Small intestine (tissue), 7 donors: ENCODE measurements at regions not wholly inside any gene's neighbourhood (a gene's known extent, or its start where the extent isn't known, plus 50 kb on each side); places are given as distances from the start of the nearest gene placed in this dataset.

Experiments
- DNase-seq, 2 donors: peaks; one replicate each; pipeline versions ENCODE4 v3.0.0 to v3.0.0-alpha.2; 2013
- FAIRE-seq: peaks from 2 replicates; lab custom pipeline; 2012; peaks lifted over from hg19 to GRCh38; lab: Jason Lieb, UNC
- H3K27ac ChIP-seq, 3 donors: one replicate each; pipeline ENCODE4 v1.5.1; 2013; ENCODE audit warnings: low read length in 2 of 3, mild to moderate bottlenecking in 2 of 3, control low read depth in 1 of 3, inconsistent platforms in 1 of 3, low read depth in 1 of 3, moderate library complexity in 1 of 3
- H3K27me3 ChIP-seq, 3 donors: one replicate each; pipeline ENCODE4 v1.6.1; 2013; ENCODE audit warnings: low read length in 3 of 3, inconsistent platforms in 1 of 3; ENCODE audit not compliant: control insufficient read depth in 3 of 3, insufficient read depth in 3 of 3
- H3K36me3 ChIP-seq, 3 donors: one replicate each; pipeline ENCODE4 v1.6.1; 2013; ENCODE audit warnings: low read length in 3 of 3, inconsistent platforms in 1 of 3, low read depth in 1 of 3, mild to moderate bottlenecking in 1 of 3, moderate library complexity in 1 of 3; ENCODE audit not compliant: control insufficient read depth in 3 of 3, insufficient read depth in 2 of 3
- H3K4me1 ChIP-seq, 3 donors: one replicate each; pipeline ENCODE4 v1.6.1; 2013; ENCODE audit warnings: low read length in 2 of 3, inconsistent platforms in 1 of 3, low read depth in 1 of 3, mild to moderate bottlenecking in 1 of 3, moderate library complexity in 1 of 3; ENCODE audit not compliant: control insufficient read depth in 3 of 3, insufficient read depth in 2 of 3
- H3K4me3 ChIP-seq, 3 donors: one replicate each; pipeline ENCODE4 v1.5.1; 2013; ENCODE audit warnings: low read length in 3 of 3, control low read depth in 1 of 3, inconsistent platforms in 1 of 3, low read depth in 1 of 3, mild to moderate bottlenecking in 1 of 3, moderate library complexity in 1 of 3
- H3K9me3 ChIP-seq, 2 donors: one replicate each; pipeline ENCODE4 v1.6.1; 2013; ENCODE audit warnings: low read depth in 1 of 2, low read length in 1 of 2; ENCODE audit not compliant: control insufficient read depth in 2 of 2, insufficient read depth in 1 of 2
- WGBS, 3 donors: extraction: QIAGEN DNeasy Blood & Tissue Kit; methylation state at CpG; one replicate each; pipeline ENCODE4 v1.1.7; 2013; 5-methylcytosine and 5-hydroxymethylcytosine counted together
- donor health status: healthy with polysubstance abuse.
- donor health status: control.
- donor health status: control.
- donor health status: Bipolar disorder and iron deficiency.
- donor health status: healthy.

DNA sequence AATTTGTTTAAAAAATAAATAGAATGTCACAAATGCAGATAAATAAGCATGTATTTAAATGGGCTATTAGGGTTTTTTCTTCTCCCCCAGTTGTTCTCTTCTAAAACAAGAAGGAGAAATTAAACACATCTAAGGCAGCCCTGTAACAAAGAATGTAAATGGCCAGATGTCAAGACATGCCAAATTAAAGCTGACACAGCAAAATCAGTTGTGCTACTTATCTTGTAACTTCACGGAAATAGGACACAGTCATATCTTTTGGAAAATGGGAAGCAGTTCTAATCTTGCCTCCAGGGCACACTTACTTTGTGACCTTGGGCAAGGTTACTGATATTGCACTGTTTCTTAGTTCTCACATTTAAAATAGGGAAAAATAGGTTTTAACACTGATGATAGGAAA is 200.1 kb upstream of the NRXN1 start:
- Histone ChIP-seq H3K27ac (no peak overlapping the region), H3K4me1 (no peaks in the 10 kb centered on the region), H3K36me3 (no peaks in the 10 kb centered on the region), H3K9me3 (peaks cover 0 to 16% of the 10 kb centered on the region in 2 donors), H3K27me3 (no peaks in the 10 kb centered on the region), H3K4me3 (no peak overlapping the region)
- DNase-seq = no peak
- no peak for FAIRE-seq
- WGBS, 3 donors = 45 to 67% (median 46%) methylated on average over 1 of the region's 1 CpG

DNA sequence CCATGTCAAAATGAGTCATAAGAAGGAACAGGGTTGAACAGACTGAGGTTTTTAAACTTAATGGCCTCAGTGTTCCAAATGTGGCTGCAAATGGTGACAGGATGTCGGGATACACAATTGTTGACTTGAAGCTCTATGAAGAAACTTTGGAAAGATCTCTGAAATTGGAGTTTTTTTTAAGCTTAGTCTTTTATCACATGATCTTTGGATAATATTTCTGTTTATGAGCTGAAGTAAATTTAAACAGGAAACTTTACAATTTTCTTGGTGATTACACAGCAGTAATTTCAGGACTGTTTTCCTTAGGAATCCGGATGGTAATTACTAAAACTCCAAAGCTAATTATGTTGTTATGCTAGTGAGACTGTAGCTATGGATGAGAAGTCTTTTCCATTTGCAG is 199.1 kb upstream of the NRXN1 start:
- no peak for FAIRE-seq
- WGBS, 3 donors = 63 to 76% (median 74%) methylated on average over 2 of the region's 2 CpGs
- Histone ChIP-seq H3K4me1 (no peaks in the 10 kb centered on the region), H3K27ac (no peak overlapping the region), H3K27me3 (no peaks in the 10 kb centered on the region), H3K9me3 (peaks cover 0 to 16% of the 10 kb centered on the region in 2 donors), H3K36me3 (no peaks in the 10 kb centered on the region), H3K4me3 (no peak overlapping the region)
- no peak for DNase-seq

DNA sequence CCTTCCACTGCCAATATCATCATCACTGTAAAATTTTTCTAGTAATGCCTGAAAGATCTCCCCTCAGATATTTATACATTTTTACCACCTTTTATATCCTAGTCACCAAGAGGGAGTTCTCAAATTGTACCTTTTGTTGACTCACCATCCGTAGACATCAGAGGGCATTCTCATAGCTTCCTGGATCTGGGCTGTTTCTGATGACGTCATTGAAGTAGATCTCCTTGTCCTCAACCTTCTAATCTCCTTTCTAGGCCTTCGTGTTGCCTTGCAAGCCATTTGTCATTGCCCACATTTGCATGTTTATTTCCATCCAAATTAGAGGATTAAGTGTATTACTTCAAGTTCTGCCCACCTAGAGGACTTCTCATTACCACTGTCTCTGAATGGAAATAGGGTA is 193.4 kb upstream of the NRXN1 start:
- 55 to 72% (median 63%) methylated on average over 3 of the region's 3 CpGs for WGBS, 3 donors
- DNase-seq (no peak), FAIRE-seq (no peak)
- Histone ChIP-seq H3K27me3 (no peaks in the 10 kb centered on the region), H3K9me3 (peaks cover 0 to 3% of the 10 kb centered on the region in 2 donors), H3K4me3 (no peak overlapping the region), H3K36me3 (no peaks in the 10 kb centered on the region), H3K27ac (no peak overlapping the region), H3K4me1 (no peaks in the 10 kb centered on the region)

DNA sequence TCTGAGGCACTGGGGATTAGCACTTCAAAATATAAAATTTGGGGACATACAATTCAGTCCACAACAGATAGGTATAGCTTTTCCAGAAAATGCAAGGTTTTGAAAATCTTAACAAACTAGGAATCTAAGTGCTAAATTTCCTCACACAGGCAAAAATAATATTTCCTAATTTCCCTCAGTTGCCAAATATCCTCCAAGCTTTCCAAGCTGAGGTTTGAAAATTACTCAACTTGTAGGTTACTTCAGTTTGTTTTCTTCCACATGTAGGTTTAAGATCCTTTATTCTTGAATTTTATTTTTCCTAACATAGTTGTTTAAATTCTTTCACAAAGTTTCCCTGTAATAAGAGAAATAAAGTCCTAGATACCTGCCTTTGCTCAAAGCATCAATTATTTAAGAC is 192.9 kb upstream of the NRXN1 start:
- FAIRE-seq = no peak
- Histone ChIP-seq H3K27ac (no peak overlapping the region), H3K27me3 (no peaks in the 10 kb centered on the region)

DNA sequence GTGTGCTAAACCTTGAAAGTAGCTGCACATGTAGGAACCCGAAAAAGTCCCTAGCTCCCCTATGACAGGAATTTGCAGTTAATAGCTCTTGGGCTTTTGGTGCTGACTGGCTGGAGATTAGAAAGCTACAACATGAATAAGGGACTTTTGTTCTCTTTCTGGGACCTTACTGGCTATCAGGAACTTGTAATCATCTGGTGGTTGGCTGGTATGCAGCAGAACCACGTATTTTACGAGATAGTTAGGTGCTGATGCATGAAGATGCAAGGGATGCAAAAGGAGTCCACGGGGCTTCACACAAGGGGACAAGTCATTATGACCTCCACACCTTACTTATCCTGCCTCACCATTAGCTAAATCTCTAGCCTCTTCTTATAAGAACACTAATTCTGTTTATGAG is 190.2 kb upstream of the NRXN1 start:
- DNase-seq (no peak), FAIRE-seq (no peak)
- Histone ChIP-seq H3K36me3 (no peaks in the 10 kb centered on the region), H3K4me1 (no peaks in the 10 kb centered on the region), H3K27me3 (no peaks in the 10 kb centered on the region), H3K4me3 (no peak overlapping the region), H3K27ac (no peak overlapping the region), H3K9me3 (no peaks in the 10 kb centered on the region)
- WGBS, 3 donors = 69 to 79% (median 76%) methylated on average over 4 of the region's 4 CpGs

More for the DNA sequence above, 192.9 kb upstream of the NRXN1 start:
- Histone ChIP-seq H3K4me3 (no peak overlapping the region), H3K4me1 (no peaks in the 10 kb centered on the region), H3K36me3 (no peaks in the 10 kb centered on the region), H3K9me3 (peaks cover 0 to 3% of the 10 kb centered on the region in 2 donors)
- DNase-seq = no peak

DNA sequence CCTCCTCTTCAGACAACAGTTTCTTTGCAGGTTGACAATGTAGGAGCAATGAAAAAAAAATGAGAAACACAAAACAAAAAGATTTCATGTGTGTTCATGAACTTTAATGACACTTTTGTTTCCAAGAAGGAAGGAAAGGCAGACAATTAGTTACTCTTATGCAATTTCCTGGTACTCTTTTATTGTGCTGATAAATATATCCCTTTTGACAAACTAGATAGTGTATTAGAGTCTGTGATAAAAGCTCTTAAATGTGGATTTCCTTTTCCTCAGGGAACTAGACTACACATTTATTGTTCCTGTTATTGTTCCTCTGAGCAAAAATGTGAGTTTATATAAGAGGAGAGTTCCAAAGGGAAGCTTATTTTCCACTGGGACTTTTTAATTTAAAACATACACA is 188.7 kb upstream of the NRXN1 start:
- no peak for DNase-seq
- Histone ChIP-seq H3K36me3 (no peaks in the 10 kb centered on the region), H3K9me3 (no peaks in the 10 kb centered on the region), H3K27me3 (no peaks in the 10 kb centered on the region), H3K4me1 (no peaks in the 10 kb centered on the region), H3K27ac (no peak overlapping the region), H3K4me3 (no peak overlapping the region)
- no peak for FAIRE-seq

DNA sequence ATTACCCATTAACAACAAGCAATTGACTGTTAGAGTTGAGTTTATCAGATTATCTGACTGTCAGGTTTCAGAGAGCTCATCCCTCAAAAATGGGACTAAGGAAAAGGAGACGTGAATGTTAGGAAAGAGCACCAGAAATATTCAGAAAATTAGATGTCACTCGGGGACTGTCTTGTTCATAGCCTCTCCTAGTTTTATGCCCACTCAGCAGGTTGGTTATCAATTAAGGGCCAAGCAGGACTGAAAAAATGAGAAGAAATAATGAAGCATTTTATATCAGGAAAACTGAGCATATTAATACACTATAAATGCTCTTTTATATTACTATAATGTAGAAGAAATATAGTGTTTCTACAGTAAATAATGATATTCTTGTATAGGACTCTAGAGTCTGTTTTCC is 188.1 kb upstream of the NRXN1 start:
- no peak for FAIRE-seq
- no peaks in the 10 kb centered on the region for H3K36me3 ChIP-seq
- WGBS, 3 donors = 55 to 78% (median 77%) methylated on average over 2 of the region's 2 CpGs

DNA sequence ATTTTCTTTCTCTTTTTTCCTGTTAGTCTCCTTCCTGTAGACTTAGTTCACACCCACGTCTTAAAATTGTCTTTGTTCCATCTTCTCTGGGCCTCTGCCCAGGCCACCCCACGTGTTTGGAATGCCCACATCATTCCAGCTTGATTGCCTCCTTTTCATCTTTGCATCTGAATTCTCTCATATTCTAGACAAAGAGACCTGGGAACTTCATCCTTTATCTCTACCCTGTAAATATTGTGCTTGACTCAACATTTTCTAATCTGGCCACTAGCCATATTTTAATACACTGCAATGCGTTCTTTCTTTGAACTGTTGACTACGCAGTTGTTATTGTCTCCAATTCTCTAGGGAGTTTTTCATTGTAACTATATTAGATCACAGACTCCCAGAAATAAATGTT is 187.5 kb upstream of the NRXN1 start:
- DNase-seq (no peak), FAIRE-seq (no peak)
- H3K4me3 ChIP-seq = no peak overlapping the region
- H3K36me3 ChIP-seq = no peaks in the 10 kb centered on the region
- no peaks in the 10 kb centered on the region for H3K4me1 ChIP-seq
- no peaks in the 10 kb centered on the region for H3K9me3 ChIP-seq
- no peak overlapping the region for H3K27ac ChIP-seq
- WGBS, 3 donors = 52 to 59% (median 54%) methylated on average over 4 of the region's 4 CpGs
- H3K27me3 ChIP-seq = no peaks in the 10 kb centered on the region

More for the DNA sequence above, 188.1 kb upstream of the NRXN1 start:
- Histone ChIP-seq H3K9me3 (no peaks in the 10 kb centered on the region), H3K4me1 (no peaks in the 10 kb centered on the region), H3K27me3 (no peaks in the 10 kb centered on the region), H3K27ac (no peak overlapping the region), H3K4me3 (no peak overlapping the region)
- no peak for DNase-seq

DNA sequence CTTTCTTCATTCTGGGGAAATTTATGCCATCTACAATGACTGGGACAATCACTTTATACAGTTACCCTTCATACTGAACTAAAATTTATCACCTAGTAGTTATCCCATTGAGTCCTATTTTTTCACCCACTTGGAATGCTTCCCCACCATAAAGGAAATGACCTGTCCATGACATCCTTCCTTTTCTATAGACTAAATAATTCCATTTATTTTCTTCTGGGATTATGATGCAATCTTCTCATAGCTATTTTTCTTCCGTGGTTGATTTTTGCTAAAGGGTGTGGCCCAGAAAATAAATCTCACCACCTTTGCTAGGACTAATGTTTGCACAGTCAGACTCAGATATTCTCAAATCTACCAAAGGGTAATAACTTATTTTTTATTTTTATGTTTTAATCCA is 186.1 kb upstream of the NRXN1 start:
- Histone ChIP-seq H3K4me3 (no peak overlapping the region), H3K4me1 (no peaks in the 10 kb centered on the region), H3K27me3 (no peaks in the 10 kb centered on the region), H3K9me3 (no peaks in the 10 kb centered on the region), H3K27ac (no peak overlapping the region), H3K36me3 (no peaks in the 10 kb centered on the region)
- DNase-seq = no peak
- 74 to 81% (median 79%) methylated on average over 1 of the region's 1 CpG for WGBS, 3 donors
- FAIRE-seq = no peak
